NCI-H510A (cell line): ENCODE measurements at regions not wholly inside any gene's neighbourhood (a gene's known extent, or its start where the extent isn't known, plus 50 kb on each side); places are given as distances from the start of the nearest gene placed in this dataset.
"Not testable (repeated sequence)": the region's sequence is repeated elsewhere in the genome, so short reads cannot be mapped to it uniquely, and the experiment has no call there.

ENCODE experiments used
- DNase-seq: peaks from one replicate; lab custom pipeline; 2025; lab: John Stamatoyannopoulos, UW

DNA sequence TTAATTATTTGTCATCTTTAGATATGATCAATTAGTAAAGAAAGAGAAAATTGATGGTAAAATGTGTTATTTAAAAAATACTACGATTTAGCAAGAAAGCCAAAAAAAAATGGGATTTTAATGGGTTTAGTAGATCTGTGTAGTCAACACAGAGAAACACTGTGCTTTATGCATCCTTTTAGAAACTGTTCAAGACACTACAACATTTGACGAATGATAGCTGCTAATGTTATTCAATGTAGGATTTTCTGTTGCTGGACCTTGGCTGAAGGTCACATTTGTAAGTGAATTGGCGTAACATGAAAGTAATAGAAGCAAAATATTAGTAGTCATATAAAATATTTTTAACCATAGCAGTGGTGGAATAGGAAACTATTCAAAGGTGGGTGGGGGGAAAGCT is 1293.9 kb downstream of the NCAM2 start:
- no peak for DNase-seq

DNA sequence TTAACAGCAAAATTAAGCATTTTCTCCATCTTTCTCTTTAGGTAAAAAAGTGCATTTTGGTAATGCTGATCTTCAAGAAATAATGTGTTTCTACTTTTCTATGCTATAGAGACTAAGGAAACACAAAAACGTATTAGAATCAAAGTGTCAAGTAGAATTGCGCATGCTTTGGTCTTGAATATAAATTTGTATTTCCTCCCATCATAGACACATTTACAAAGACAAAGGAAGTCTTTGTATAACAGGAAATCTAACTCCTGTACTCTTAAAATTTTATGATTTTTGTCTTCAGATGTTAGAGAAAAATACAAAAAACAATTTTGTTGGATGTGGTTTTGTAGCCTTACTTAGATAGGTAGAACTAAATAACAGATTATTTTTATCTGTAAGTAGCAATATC is 1299.4 kb downstream of the NCAM2 start:
- no peak for DNase-seq

- DNase-seq, result no peak
Observed at GRCh38 chr21:22311741-22312462, 1313.7 kb downstream of the NCAM2 start.

GRCh38 chr21:22314963-22315362 is 1316.8 kb downstream of the NCAM2 start:
- DNase-seq, result no peak

GRCh38 chr21:22319435-22319834 is 1321.2 kb downstream of the NCAM2 start:
- DNase-seq, result no peak

DNA sequence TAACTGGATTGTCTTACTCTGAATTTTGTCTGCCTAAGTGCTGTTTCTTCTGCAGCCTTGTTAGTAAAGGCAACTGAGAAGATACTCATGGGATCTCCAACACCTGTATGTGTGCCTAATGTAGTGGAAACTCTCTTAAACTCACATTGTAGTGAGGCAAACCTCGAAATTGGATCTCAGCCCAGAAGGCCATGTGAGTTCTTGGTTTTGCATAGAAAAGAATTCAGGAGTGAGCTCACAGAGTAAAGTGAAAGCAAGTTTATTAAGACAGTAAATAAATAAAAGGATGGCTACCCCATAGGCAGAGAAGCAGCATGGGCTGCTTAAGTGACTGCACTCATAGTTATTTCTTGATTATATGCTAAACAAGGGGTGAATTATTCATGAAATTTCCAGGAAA is 1344.7 kb downstream of the NCAM2 start:
- DNase-seq, result no peak

DNA sequence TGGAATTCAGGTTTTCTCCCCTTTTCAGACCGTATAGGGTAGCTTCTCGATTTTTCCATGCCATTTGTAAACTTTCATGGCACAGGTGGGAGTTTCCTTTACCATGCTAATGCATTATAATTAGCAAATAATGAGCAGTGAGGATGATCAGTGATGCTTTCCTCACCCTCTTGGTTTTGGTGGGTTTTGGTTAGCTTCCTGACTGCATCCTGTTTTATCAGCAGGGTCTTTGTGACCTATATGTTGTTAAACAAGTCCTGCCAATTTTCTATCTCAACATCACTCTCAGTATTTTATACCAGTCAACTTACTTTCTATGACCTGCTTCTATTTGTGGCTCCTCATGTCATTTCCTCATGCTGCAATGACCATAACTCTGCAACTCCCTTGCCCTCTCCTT is 1345.1 kb downstream of the NCAM2 start:
- no peak for DNase-seq

- no peak for DNase-seq
Observed at GRCh38 chr21:22343721-22344120, 1345.5 kb downstream of the NCAM2 start.

- no peak for DNase-seq
Observed at GRCh38 chr21:22345624-22346023, 1347.4 kb downstream of the NCAM2 start.

DNA sequence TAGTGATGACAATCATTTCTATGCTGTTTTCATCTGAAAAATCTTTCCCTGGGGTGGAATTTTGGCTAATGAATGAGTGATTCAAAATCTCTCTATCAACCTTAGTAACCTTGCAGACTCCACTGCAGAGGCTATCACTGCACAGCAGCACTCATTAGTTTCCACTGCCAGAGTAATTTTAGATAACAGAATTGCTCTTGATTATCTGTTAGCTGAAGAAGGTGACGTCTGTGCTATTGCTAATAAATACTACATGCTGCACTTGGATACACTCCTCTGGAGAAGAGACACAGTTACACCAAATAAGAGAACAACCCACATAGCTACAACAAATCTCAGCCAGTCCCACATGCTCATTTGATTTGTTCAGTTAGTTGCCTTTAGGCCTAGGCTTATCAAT is 1348.4 kb downstream of the NCAM2 start:
- no peak for DNase-seq

GRCh38 chr21:22351076-22351475 is 1352.9 kb downstream of the NCAM2 start:
- DNase-seq, result no peak

DNA sequence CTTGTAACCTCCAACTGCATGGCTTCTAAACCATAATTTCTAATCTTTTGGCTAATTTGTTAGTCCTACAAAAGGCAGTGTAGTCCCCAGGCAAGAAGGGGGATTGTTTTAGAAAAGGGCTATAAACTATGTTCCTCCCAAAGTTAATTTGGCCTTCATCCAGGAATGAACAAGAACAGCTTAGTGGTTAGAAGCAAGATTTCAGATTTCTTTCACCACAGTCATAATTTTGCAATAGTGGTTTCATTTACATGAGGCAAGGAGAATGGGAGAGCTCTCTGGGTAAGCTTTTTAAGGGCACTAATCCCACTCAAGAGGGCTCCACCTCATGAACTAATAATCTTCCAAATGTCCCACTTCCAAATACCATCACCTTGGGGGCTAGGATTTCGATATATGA is 1353.9 kb downstream of the NCAM2 start:
- no peak for DNase-seq

DNA sequence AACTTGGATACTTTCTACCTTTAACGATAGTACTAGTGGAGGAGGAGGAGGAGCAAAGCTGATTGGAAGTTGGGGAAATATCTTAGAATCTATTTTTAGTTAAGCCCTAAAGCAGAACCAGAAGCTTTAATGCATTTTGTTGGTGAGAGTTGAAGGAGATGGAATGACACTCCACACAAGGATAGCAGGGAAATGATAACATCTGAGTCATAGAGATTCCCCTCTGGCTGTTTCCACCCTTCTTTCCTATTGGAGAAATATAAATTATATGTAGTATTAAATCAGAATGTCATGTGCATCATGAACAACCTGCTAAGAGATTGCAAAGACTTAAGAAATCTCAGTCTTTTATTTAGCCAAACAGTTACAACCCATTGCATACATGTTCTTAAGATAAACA is 1357.7 kb downstream of the NCAM2 start:
- DNase-seq, result no peak

DNA sequence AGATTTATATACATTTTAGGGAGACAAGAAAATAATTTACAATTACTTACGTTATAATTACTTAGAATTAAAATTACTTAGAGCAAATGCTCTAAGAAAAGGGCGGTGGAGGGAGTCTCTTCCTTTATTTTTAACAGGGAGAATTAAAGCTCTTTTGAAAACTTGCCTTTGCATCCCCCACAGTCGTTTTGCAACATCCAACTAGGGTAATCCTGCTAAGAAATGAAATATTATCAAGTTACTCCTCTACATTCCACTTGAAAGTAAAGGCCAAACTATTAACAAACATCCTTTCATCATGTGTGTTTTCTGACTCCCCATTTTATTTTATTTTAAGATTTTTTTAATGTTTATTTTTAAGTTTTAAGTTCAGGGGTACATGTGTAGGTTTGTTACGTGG is 1358.5 kb downstream of the NCAM2 start:
- DNase-seq, result no peak

GRCh38 chr21:22359599-22359998 is 1361.4 kb downstream of the NCAM2 start:
- DNase-seq, result not testable (repeated sequence)

DNA sequence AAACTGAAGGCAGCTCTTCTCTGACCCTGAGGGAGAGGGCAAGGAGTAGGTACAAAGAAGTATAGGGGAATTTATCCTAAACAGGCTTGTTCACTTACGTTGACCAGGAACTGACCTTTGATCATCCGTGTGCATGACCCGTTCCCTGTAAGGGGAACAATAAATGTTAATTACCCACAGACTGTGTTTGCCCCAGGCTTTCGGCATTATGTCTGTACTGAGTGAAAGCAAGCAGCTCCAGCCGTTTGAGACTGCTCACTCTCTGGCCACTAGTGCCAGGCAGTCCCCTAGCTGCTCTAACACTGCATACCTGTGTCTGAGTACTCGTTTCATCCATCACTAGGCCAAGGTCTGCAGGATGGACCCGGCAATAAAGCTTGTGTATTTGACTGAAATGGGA is 1365.3 kb downstream of the NCAM2 start:
- no peak for DNase-seq

GRCh38 chr21:22364163-22364562 is 1366.0 kb downstream of the NCAM2 start:
- DNase-seq, result no peak

DNA sequence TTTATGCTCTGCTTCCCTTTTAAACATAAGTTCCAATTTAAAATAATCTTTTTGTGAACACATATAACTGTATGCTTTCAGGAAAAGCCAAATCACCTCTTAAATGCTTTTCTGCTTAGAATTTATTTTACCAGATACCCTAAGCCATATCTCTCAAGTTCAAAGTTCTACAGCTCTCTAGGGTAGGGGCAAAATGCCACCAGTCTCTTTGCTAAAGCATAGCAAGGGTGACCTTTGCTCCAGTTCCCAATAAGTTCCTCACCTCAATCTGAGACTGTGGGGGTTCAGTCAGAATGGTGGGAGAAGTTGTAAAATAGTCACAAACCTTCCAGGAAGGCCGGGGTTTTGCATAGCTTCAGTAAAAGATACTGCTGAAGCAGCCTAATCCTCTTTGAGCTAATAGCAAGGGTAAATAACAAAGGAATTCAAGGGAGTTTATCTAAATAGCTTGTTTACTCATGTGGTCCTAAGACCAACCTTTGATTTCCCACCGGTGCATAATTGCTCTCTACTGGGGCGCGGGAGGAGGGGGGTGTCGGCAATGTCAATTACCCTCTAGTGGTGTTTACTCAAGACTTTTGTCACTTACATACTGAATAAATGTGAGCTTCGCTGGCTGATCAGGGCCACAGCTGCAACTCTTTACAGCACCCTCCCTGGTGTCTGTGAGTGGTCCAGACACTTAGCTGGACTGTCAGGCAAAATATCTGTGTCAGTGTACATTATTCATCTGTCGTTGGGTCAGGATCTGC is 1376.2 kb downstream of the NCAM2 start:
- no peak for DNase-seq

DNA sequence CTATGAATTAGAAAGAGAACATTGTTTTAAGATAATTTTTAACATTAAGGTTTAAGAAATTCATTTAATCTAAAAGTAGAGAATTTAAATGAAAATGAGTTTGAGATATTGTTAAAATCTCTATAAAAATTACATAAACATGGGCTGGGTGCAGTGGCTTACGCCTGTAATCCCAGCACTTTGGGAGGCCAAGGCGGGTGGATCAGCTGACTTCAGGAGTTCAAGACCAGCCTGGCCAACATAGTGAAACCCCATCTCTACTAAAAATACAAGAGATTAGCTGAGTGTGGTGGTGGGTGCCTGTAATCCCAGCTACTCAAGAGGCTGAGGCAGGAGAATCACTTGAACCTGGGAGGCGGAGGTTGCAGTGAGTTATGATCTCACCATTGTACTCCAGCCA is 1379.6 kb downstream of the NCAM2 start:
- not testable (repeated sequence) for DNase-seq

- no peak for DNase-seq
Observed at GRCh38 chr21:22393324-22393723, 1395.1 kb downstream of the NCAM2 start.

GRCh38 chr21:22395965-22396364 is 1397.8 kb downstream of the NCAM2 start:
- DNase-seq, result no peak

DNA sequence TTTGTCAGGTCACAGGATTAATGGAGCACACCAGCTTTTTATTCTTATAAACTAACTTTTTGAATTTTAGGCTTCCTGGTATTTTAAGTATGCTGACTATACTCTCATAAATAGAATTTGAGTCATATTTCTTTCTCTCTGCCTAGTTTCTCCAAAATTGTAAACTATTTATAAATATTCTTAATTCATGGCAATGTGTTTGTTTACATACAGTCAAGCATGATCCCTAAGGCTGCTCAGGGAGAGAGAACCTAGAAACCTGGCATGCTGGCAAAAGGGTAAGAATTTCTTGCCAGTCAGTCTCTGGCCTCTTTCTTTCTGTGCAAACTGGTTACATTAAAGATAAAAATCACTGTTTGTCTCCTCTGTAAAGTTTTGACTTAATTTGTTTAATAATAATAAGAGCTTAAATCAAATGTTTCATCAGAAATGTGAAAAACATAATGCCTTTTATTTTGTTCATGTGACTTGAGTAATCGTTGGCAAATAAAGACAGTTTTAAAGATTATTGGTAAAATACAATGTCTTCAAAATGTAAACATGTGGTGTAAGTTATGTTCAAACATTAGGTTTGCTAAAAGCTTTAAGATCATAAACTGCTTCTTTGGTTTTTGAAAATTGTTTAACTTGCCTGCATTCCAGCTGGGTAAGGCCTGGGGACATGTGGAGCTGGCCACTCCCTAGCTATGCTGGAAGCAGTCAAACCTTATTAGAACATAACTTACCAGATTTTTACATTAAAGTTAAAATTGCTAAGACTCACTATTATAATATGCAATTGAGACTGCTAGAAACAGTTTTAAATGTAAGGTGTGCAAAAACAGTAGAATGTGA is 1401.7 kb downstream of the NCAM2 start:
- no peak for DNase-seq

GRCh38 chr21:22409571-22409970 is 1411.4 kb downstream of the NCAM2 start:
- DNase-seq, result no peak
